HG03175 (cell line): ENCODE measurements at regions not wholly inside any gene's neighbourhood (a gene's known extent, or its start where the extent isn't known, plus 50 kb on each side); places are given as distances from the start of the nearest gene placed in this dataset.

ENCODE experiments used
- ATAC-seq: cut with Tn5 transposase; IDR thresholded peaks from one replicate; pipeline ENCODE4 v1.9.1; 2021; ENCODE audit warnings: mild to moderate bottlenecking, moderate library complexity; ENCODE audit not compliant: unreplicated experiment

DNA sequence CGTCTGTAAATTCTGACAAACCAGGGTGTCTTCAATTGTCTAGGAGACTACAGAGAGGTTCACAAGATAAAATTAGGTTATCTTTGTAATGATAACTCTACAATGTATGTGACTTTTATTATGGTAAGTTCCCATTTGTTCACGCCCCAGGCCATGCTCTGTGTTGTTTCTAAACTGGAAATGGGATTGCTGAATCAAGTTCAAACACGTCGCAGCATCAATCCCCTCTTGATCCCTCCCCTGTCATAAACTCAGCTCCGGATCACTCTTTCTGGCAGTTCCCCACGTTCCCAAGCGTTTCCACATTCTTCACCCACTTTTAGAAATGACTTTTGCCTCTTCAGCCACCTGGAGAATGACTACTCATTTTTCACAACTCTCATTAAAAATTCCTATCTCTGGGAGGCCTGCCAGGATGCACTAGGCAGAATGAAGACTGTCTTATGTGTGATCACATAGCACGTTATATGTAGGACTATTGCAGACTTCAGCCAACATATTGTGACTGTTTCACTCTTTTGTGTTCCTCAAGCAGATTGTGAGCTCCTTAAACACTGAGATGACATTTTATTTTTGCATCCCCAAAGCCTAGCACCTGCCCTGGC lies 1124.2 kb upstream of the WWC1 start:
- no peak for ATAC-seq

- ATAC-seq, result no peak
Observed at GRCh38 chr5:167168971-167169370, 1122.5 kb upstream of the WWC1 start.

DNA sequence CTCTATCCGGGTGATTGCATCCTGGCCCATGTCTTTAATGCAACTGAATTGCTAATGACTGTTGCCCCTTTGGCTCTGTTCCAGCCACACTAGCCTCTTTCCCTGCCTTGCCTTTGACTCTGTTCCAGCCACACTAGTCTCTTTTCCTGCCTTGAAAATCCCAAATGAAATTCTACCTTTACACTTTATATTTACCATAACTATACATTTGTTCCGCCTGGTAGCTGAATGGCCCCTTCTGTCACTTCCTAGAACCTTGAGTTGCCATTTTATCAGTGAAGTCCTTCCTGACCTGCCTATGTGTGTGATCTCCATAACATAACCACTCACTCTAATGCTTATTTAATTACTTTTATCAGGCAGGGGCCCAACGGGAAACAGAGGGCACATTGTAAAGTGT lies 1120.4 kb upstream of the WWC1 start:
- no peak for ATAC-seq

DNA sequence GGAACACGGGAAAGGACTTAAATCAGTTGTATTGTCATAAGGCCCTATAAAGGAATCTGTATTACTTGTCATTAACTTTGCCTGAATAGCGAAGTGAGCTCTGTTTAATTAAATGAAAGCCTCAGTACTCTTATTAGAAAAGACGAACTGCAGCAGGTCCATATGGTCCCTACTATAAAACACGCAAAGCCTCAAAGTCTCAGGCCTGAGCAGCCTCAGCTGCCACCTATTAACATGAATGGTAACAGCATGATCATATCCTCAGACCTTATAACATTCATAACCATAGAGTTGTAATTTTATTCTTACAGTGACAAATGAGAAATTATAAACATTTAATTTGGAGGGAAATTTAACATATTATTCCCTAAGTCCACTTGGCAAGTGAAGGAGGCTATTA lies 1113.7 kb upstream of the WWC1 start:
- ATAC-seq, result no peak

DNA sequence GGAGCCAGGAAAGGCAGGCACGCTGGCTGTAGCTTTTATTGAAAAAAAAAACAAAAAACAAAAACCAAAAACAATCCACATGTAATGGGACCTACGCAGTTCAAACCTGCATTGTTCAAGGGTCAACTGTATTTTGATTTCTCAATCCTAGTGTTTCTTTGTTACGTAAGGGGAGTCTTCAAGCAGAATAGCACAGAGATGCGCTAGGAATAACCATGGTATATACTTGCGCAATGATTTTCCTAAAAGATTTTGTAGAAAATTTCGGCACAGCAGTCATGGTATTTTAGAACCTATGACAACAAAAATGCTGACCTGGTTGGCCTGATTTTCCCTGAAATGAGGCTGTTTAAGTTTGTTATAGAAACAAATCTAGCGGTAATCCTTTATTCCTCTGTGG lies 1110.5 kb upstream of the WWC1 start:
- ATAC-seq, result no peak

DNA sequence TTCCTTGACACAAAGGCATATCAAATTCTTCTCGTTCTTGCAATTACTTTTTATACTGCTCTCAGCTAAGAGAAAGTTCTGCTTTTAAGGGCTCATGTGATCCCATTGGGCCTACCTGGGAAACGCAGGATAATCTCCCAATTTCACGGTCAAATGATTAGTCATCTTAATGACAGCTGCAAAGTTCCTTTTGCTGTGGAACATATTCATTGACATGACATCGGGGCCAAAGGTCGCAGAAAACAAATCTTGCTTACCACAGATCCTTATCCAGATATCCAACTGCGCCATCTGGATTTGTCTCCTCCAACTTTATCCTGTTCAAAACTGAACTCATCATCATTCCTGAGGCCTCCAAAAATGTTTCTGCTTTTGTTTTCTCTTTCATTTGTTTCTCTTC lies 1085.6 kb upstream of the WWC1 start:
- ATAC-seq, result no peak

- ATAC-seq, result no peak
Observed at GRCh38 chr5:167207081-167207480, 1084.4 kb upstream of the WWC1 start.

DNA sequence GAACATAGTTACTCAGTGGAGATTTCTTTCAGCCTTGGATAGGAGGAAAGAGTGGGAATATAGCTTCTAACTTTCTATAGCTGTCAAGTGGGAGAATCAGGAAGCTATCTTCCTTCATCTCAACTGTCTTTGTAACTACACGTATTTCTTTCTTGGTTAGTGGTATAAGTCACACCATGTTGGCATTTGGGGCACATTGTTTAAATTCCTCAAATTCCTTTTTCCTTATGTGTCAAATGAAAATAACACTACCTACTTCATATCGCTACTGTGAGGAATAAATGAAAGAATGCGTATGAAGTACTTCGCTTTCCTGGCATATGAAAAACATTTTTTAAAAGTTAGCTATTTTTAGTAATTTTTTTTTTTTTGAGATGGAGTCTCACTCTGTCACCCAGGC lies 1082.5 kb upstream of the WWC1 start:
- ATAC-seq, result no peak

DNA sequence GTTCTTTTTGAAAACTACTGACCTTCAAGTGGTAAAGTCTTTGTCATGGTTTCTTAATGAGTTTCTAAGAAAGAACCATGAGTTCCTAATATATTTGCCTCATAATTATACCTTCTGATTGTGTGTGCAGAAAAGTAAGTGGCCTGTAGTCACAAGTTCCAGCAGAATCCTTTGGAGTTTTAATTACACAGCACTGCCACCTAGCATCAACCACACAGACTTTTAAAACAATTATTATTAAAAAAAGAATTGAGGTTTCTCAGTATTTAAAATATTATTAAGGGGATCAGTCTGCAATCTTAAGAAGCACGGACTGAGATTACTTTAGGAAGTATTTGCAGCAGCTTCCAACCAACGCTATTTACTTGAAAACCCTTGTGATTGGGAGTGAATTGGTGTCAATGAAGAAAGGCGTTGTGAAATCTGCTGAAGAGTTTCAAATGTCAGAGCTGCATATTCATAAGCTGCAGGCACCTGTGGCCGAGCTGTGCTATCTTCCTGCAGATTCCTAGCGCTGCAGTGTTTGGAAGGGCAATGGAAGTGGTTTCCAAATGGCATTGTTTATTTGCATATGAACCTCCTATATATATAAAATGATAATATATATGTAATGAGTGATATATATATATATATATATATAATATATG lies 1074.2 kb upstream of the WWC1 start:
- no peak for ATAC-seq

GRCh38 chr5:167219298-167219697 lies 1072.1 kb upstream of the WWC1 start:
- ATAC-seq, result no peak

DNA sequence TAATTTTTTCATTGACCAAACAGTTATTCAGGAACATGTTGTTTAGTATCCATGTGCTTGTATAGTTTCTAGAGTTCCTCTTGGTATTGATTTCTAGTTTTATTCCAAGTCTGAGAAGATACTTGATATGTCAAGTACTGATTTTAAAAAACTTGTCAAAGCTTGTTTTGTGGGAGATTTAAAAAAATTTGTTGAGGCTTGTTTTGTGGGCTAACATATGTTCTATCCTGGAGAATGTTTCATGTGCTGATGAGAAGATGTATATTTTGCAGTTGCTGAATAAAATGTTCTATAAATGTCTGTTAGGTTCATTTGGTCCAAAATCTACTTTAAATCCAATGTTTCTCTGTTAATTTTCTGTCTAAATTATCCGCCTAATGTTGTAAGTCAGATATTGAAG lies 1065.1 kb upstream of the WWC1 start:
- no peak for ATAC-seq

GRCh38 chr5:167228134-167228533 lies 1063.3 kb upstream of the WWC1 start:
- ATAC-seq, result no peak

- ATAC-seq, result no peak
Observed at GRCh38 chr5:167229751-167230150, 1061.7 kb upstream of the WWC1 start.

DNA sequence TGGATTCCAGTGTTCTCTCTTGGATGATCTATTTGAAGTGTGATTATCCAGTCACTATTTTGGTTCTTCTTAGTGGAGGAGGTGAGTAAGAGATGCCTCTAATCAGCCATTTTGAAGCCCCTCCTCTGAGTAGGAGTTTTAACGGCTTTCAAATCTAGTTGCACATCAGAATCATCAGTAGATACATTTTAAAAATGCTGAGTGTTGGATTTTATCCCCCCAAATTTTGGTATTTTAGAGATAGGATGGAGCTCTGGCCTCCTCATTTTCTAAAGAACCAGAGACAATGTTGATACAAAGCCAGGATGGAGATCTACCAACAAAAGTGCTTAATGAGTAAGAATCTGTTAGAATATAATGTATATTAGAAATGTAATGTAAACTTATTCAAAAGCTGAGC lies 1061.0 kb upstream of the WWC1 start:
- no peak for ATAC-seq

- no peak for ATAC-seq
Observed at GRCh38 chr5:167232675-167233311, 1058.7 kb upstream of the WWC1 start.

DNA sequence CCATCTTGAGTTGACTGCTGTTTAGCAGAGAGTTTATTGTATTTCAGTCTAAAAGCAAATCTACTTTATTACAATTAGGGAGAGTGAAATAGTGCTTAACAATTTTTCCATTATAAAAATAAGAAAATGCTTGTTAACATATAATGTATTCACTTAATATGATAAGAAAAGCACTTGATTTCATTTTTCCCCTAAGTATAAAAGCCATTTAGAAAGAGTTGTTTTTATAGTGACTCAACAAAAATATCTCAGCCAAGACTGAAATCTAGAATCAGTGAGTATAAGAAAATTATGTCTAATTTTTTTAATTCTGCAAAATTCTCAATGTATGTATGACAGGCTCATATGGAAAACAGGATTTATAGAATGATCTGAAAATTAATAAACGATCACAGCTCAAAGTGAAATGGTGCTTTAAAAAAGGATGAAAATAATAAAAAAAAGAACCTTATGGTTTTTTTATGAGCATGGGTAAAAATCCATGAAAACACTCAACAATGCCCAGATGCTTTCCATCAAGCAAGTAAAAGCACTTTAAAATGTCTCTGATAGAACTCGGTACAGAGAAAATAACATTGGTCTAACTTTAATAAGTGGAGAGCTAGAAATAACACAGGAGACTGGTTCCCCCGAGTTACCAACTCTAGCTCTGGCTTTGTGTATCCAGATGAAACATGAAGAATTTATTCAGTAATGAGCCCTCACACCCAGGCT lies 1057.8 kb upstream of the WWC1 start:
- ATAC-seq, result no peak

DNA sequence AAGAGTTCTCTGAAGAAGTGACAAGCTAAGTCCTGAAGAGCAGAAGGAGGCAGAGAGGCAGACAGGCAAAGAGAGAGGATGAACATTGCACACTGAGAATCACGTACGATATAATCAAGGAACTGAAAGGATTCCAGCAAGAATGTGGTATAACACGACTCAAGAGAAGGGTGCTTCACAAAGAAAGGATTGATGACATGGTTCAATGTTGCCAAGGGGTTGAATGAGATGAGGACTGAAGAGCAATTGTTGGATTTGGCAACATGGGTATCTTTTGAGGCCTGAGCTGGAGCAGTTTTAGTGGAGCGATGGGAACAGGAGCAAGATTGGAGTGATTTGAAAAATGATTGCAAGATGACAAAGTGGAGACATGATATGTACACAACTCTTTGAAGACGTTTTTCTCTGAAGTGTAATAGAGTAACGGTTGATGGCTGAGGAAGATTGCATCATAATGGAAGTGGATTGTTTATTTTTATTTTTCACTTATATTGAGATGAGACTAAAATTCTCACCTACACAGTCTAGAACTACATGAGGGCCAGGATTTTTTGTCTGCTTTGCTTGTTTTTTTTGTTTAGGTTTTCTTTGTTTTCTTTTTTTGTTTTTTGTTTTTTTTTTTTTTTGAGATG lies 1049.9 kb upstream of the WWC1 start:
- ATAC-seq, result no peak

DNA sequence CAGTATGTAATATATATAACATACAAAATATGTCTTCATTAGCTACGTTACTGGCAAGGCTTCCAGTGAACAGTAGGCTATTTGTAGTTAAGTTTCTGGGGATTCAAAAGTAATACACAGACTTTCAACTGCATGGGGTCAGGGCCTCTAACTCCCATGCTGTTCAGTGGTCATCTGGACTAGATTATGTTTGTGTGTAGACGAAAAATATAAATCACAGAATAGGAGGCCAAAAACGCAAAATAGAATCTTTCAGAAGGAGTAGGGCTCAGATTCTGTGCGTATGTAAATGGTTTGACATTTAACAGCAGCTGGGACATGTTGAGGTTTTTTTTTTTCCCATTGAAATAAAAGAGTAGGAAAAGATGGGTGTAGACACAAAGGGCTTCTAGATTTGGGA lies 1048.7 kb upstream of the WWC1 start:
- ATAC-seq, result no peak

GRCh38 chr5:167243463-167243862 lies 1048.0 kb upstream of the WWC1 start:
- no peak for ATAC-seq

DNA sequence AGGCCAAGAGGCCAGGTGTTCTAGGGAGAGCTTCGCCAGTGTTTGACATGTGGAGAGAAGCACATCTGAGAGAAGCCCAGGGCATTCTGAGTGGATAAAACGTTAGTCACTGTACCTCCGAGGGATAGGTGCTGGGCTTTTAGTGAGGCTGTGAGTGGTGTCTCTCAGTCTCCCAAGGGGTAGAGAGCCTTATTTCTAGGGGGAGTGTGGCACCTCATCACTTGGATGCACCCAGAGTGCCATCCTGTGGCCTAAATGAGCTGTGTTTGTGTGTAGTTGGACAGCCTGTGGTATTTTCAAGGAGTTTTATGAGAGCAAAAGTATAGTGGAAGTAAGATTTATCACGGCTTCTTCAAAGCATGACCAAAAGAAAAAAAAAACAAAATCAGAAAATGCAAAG lies 1046.9 kb upstream of the WWC1 start:
- no peak for ATAC-seq

DNA sequence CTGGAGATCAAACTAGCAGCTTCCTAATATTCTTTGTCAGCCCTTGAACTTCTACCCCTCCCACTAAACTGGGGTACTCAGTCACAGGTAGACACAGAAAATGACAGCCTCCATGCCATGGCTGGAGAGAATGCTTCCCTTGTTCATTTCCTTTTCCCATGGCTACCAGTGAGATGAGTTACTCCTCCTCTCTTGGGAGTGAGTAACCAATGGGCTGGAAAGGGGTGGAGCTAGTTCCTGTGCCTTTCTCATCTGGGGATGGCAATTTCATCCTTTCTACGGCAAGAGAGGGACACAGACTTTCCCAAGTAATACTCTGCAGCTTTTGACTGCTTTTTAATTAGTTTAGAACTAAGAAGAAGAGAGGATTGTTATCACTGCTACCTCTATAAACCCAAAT lies 1045.6 kb upstream of the WWC1 start:
- ATAC-seq, result no peak

DNA sequence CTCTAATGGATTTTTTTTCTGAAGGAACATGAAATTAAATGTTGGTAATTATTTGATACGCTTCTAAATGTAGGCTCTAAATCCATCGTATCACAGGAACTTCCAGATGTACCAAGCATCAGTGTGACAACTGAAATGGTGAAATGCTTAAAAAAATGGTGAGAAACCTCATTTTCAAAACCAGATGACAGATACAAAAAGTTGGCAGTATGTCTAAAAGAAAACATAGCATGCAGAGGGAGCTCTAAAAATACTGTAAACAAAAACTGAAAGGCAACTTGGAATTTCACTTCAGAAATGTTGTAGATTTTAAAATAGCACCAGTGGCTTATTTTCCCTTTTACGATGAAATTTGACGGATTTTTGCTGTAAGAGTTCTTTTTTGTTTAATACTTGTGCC lies 1043.6 kb upstream of the WWC1 start:
- ATAC-seq, result no peak
